ENCODE measurements at regions not wholly inside any gene's neighbourhood (a gene's known extent, or its start where the extent isn't known, plus 50 kb on each side); places are given as distances from the start of the nearest gene placed in this dataset.
"Not testable (repeated sequence)": the region's sequence is repeated elsewhere in the genome, so short reads cannot be mapped to it uniquely, and the experiment has no call there.

DNA sequence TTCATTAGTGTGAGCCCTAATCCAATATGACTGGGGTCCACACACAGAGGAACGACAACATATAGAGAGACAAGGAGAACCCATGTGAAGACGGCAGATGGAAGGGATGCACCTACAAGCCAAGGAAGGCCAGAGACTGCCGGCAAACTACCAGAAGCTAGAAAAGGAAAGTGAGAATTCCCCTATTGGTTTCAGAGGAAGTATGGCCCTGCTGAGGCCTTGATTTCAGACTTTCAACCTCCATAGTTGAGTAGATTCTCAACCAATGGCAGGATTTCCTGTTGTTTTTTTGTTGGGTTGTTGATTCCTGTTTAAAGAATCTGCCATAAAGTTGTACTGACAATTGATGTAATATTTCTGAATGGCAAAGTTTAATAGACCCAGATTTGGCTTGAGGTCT lies 241.5 kb downstream of the SATB2 start:
- DNase-seq = no peak

DNA sequence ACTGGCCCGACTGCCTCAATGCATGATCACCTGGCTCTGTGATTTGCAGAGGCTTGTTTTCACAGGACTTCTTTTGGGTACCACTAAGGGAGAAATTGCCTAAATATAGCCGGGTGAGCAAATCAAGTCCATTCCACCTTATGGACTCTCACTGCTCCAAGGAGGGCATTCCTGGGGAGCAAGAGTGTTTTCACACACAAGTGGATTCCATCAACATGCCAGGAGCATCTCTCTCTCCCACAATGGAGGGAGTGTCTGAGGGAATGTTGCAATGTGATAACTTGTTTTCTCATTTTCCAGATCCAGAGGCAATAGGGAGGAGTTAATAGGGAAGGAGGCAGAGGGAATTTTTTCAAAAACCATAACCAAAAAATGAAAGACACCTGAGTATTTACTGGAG lies 250.7 kb downstream of the SATB2 start:
- no peak for DNase-seq

DNA sequence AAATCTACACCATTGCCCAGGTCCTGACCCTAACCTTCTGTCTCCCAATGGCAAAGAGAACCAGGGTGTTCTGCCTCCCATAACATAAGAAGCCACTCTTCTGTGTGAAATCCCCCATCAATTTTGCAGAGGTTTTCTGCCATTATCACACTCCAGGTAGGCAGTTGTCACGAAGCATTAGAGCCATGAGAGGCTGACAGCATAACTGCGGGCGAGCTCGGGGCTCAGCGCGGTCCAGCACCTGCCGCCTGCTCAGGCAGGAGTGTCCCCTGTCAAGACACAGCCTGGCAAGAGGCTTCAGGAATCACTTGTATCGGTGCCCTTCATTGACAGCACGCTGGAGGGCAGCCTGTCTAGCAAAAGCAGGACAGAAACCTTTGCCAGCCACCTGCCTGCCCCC lies 251.2 kb downstream of the SATB2 start:
- DNase-seq = peak; percentile 10

DNA sequence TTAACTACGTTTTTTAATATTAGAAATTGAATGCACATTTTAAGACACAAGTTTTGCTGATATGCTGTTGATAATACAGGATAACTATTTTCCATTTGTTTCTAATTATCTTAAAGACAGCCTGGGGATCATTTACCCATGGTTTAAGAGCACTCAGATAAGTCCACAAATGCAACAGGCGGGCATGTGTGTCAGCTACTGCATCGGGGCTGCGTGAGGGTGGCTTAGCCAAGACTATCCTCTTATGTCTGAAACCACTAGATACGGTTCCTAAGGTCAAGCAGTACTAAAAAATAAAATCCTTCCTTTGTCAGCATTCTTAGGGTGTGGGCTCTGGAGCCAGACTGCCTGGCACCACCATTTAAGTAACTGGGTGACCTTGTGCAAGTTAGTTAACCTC lies 254.8 kb downstream of the SATB2 start:
- DNase-seq = no peak

DNA sequence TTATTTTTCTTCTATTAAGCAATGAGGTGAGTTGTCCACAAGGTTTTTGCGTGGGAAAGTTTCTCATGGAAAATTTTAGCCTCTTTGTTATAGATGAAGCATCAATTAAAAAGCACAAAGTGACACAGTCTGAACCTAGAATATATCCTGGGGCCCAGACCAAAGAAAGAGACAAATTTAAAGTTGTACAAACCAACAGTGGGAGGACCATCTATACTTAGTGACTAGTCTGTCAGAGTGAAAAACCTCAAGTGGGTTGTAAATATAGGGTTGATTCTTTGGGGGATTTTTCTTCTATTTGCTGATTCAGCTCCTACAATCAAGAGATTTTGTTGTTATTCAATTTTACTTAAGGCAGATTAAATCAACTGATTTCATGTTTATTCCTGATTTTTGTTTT lies 256.2 kb downstream of the SATB2 start:
- DNase-seq = no peak

DNA sequence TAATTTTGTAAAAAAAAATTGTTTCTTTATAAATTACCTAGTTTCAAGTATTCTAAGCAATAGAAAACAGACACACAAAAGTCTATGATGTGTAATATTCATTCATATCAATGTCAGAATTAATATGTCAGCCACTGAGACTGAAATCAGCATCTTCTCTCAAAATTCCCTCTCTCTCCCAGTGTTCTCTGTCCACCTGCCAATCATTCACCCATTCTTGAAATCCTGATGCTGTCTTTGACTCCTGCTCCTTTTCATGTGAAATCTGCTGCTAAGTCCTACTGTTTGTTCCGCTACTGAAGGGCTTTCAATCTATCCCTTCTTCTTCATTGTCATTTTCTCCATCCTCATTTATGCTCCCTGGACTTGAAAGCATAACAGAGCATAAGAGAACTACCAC lies 257.9 kb downstream of the SATB2 start:
- no peak for DNase-seq

DNA sequence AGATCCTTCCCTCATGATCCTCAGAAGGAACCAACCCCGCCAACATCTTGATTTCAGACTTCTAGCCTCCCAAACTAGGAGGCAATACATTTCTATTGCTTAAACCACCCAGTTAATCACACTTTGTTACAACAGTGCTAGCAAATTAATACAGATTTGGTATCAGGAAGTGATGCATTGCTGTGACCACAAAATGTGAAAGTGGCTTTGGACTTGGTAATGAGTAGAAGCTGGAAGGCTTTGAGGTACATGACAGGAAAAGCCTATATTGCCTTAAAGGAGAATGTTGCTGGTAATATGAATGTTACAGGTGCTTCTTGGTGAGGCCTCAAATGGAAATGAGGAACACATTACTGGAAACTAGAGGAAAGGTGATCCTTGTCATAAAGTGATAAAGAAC lies 260.3 kb downstream of the SATB2 start:
- no peak for DNase-seq

DNA sequence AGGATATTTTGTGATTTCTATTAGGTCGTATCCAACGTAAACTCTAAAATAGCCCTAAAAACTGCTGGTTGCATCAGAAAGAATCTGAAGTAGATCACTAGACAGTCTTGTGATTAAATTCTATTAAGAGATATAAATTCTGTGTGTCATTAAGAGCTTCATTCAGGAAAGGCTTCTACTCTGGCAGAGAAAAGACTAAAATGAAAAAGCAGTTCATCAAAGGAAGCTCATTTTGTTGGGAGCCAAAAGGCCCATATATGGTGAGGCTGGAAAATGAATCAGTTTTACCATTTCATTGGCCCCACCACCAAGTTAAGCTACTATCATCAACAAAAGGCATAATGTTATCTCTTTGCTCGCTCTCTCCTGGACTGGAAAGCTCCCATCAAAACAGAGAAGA lies 261.1 kb downstream of the SATB2 start:
- DNase-seq = no peak

DNA sequence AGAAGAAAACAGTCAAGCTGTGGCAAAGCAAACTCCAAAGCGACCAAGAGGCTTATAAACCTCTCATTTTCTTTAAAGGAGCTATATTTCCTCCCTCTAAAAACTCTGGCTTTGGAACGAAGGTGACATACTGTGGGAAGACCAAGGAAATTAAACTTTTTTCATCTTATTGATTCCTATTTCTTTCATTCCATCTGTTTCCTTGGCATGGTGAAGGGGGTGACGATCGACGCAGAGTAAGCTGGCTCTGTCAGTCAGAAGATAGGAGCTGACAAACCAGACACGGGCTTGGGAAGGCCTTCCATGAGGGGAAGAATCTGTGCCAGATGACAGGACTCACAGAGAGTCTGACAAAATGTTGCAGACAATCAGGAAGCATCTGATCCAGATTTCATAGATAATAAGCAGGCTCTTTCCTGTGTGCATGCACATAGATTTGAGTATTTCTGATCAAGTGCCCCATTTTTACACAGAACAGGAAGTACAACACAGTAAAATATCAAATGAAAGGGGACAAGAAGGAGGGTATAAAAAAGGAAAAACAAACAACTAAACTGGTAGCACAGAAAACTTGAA lies 261.7 kb downstream of the SATB2 start:
- DNase-seq = no peak

DNA sequence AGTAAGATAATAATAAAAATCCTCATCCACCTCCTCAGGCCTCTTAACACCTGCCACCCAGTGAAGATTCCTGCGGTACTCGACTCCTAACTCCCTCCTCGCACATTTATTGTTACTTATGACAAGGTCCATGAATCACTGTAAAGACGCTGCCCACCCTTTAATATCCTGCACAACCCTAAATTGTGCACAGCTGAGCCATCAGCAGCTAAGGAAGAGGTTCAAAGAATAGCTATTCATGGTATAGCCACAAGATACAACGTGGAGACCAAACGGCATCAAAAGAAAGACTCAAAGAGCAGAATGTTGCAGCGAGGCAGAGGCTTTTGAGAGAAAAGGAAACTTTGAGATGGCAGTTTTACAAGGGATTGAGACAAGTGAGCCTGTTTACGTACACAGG lies 266.3 kb downstream of the SATB2 start:
- no peak for DNase-seq

DNA sequence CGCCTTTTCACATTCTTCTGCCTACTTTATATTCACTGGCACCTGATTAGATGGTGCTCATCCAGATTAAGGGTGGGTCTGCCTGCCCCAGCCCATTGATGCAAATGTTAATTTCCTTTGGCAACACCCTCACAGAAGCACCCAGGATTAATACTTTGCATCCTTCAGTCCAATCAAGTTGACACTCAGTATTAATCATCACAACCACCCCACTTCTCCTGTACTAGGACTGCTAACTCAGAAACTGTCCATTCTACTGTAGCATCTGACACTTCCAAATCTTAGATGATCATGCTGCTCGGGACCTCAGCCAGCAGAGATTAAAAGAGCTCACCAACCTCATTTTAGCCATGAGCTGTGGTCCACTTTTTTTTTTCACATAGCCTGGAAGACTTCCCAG lies 268.5 kb downstream of the SATB2 start:
- DNase-seq = no peak

DNA sequence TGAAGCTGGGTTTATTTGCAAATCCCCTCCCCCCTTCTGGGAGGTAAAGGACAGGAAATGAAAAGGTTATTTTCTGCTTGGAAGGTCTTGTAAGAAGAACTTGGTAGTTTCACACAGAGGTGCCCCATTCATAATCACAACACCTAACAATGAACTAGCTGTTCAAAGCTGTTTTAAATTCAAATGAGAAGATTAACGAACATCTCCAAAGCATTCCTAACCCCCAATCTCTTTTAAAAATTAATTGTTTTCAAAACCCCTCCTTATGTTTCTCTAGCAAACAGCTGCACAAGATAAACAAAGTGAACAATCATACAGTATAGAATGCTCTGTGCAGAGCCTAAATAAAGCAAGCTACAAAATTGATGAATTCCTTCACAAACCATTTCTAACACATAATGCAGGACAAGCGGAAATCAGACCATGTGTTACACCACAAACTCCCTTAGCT lies 271.4 kb downstream of the SATB2 start:
- DNase-seq = no peak

DNA sequence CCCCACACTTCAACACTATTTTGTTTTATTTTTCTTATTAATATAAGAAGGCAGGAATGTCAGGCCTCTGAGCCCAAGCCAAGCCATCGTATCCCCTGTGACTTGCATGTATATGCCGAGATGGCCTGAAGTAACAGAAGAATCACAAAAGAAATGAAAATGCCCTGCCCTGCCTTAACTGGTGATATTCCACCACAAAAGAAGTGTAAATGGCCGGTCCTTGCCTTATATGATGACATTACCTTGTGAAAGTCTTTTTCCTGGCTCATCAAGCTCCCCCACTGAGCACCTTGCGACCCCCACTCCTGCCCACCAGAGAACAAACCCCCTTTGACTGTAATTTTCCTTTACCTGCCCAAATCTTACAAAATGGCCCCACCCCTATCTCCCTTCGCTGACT lies 272.6 kb downstream of the SATB2 start:
- DNase-seq = not testable (repeated sequence)

DNA sequence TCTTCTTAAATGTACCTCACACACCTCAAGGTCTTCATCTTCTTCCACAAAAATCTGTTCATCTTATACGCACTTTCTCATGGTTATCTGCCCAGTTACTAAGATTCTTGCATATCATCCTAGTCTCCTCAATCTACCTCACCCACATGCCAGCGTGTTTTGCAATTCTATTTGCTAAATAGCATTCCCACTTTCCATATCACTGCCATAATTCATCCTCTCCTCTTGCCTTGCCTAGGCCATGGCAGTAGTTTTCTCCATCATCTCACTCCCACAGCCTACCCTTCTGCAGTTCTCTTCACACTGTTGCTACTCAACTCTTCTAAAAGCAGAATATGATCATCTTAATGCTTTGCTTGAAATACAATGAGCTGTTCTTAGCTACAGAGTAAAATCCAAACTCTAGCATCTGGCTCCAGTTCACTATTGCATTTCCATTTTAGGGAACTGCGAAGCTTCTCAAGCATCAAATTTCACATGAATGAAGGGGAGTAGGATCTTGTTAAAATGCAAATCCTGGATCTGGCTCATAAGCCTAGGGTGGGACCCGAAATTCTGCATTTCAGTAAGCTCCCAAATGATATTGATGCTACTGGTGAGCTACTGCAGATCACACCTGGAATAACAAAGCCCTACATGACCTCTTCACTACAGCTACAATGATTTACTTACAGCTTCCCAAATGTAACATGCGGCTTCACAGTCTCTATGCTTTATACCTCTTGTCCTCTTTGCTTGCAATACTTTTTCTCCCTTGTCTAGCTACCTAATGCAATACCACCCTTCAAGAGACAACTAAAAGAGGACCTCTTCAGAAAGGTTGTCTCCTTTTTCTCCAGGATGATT lies 293.9 kb downstream of the SATB2 start:
- DNase-seq = no peak

DNA sequence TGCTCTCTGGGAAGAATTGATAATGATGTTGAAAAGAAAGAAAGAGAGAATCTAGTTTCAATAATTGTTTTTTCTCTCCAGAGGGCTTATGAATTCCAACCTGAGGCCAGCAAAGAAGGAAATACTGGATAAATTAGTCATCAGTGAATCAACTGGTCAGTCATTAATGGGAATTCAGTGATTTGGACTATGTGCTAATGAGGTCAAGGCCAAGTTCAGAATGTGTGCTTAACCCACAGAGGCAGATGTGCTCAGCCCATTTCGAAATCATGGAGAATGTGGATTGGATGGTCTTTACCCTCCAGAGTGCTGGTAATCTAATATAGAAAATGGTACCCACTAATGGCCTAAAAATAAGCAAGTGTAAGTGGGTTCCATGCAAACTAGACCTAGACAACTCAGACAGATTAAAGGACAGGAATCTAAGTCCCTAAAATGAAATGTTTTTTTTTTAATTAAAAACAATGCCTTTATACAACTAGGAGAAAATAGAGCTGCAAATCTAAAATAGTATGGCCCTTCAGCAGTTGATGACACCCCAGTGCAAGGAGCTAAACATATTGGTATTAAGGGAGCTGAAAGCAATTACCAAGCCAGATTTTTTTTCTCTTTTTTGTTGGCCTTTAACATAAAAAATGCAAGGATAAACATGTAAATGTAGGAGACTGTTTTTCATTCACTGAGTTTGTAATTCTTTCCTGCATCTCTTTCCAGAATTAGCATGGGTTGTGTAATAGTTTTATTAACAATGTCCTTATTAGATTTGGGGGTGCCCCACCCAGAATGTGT lies 296.9 kb downstream of the SATB2 start:
- no peak for DNase-seq

DNA sequence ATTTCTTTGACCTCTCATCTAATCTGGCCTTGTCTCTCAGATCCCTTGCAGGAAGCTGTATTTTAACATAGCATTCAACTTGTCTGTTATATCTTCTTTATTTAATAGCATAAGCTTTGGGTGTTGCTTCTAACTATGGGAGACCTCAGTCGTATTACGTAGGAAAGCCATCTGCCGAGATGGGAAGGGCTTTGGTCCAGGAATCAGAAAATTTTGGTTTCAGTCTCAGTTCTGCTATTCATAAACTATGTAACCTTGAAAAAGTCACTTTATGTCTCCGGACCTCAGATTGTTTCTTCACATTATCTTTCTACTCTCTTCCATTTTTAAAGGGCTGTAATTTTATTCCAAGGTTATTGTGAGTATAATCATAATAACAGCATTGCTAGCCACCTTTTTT lies 297.7 kb downstream of the SATB2 start:
- DNase-seq = no peak

DNA sequence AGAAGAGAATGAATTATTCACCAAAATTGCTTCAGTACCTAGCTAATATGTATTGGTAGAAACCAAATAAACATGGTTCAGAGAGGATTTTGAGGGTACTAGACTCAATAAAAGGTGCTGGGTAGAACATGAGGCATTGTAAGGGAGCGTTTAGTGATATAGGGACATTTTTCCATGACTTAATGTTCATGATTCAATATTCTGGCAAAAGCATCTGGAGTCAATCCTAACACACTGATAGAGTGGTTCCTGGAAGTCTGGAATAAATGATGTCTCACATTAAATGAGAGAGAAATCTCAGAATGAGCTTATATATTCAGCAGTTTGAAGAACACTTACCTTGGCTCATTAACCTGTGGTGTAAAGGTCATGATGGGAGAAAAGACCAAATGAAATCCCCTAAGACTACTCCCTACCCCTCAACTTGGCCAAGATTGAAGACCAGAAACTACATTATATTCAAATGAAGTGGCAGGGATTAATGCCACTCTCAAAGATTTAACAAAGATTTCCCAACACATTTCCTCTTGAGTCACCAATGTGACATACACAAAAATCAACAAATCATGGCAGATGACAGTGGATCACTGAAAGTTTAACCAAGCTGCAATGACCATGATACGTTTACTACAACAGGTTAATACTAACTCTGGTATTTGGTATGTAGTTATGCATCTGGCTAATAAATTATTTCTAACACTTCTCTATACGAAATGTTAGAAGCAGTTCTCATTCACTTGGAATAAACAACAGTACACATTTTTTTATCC lies 309.5 kb downstream of the SATB2 start:
- no peak for DNase-seq

DNA sequence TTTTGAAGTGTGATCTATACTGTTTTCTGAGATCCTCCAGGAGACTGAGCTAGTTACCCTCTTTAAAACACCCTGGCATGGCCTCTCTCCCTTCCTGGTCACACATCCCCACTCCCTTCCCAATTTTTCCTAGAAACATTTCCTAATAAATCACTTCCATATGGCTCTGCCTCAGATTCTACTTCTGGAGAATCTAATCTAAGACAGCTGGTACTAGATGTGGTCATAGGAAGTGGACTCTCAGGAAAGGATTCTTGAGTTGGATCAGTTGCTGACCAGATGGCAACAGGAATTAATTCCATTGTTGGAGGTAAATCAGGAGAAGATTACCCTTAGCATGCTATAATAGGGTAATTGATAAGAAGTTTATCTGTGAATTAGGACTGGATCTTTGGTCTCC lies 310.5 kb downstream of the SATB2 start:
- DNase-seq = no peak

DNA sequence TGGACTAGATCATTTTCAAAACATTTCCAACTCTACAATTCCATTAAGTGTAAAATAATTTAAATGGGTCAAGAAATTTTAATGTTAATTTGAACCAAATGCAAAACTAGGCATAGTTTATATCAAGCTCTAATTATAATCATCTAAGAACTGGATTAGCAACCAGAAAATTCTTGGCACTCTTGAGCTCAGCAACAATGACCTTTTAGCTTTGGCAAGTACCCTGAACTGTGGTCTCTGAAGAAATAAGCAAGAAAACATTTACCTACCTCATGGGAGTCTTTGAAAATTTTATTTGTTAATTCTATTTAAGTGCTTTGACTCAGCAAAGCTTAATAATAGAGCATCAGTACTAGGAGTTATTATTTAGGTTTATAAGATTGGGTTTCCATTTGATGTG lies 313.2 kb downstream of the SATB2 start:
- DNase-seq = no peak

DNA sequence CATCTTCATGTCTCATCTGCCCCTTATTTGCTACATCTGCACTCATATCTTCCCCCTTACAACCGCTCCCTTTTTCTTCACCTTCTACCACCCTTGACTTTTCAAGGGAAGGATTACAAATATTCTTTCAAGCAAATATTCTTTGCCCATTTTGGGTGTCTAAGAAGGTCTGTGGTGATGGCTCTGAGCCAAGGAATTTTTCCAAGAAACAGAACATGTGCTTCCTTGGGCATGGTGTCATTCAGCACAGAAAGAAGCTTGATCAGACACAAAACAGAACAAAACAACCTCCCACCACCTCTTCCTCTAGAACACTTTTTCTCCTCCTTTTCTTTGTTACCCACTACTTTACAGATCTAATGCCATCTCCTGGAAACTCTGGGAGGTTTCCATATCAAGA lies 313.7 kb downstream of the SATB2 start:
- no peak for DNase-seq

DNA sequence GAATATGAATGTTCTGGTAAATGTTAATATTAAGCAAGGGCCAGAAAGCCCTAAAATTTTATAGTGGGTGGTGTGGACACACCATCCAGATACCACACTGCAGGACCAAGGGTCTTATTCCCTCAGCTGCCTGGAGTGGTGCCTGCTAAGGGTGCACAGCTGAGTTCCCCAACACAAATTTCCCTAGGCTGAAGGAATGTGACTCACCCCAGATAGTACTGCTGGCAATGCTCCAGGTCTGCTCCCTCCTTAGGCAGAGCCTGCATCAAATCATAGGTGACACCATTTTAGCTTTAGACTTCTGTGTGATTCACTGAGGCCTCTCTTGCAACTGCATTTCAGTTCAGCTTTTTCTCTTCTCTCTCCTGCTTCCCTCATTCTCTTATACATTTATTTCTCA lies 321.1 kb downstream of the SATB2 start:
- DNase-seq = no peak

DNA sequence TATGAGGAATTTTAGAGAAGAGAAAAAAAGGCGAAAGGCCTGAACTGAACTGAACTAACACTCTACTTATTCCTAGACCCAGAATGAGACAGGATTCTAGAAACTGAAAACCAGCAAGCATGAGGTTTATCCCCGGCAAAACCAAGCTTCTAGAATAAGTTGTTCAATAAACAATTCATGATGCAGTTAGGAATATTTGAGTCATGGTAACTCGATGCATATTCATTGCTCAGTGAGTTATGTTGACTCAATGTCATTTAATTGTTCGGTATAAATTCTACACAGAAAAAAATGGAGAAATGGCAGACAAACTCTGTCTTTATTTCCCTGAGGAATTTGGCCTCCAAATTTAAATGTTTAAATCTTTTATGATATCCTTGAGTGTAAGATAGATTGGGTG lies 321.5 kb downstream of the SATB2 start:
- no peak for DNase-seq

DNA sequence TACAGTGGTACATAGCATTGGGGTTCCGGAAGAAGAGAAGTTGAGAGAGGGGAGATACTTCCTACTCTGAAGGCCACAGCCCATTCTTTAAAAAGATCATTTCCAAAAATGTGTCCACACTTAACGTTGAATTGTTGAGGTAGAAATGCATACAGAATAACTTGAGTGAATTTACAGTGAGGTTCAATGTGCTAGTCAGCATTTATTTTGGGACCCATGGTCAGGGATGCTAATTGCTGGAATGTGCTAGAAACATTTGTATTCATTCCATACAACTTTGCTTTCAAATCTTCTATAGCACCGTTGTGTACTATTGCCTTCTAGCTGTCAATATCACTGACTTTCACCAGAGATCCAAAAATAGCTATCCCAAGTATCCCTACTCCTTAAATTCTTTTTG lies 325.9 kb downstream of the SATB2 start:
- no peak for DNase-seq
